Rectal smooth muscle tissue (tissue), 1 donor: ENCODE measurements at regions not wholly inside any gene's neighbourhood (a gene's known extent, or its start where the extent isn't known, plus 50 kb on each side); places are given as distances from the start of the nearest gene placed in this dataset.

Experiments used
- H3K27ac ChIP-seq: one replicate; pipeline ENCODE4 v1.7.0; 2013; ENCODE audit warnings: low read depth, low read length, inconsistent platforms
- H3K27me3 ChIP-seq: one replicate; pipeline ENCODE4 v1.7.0; 2013; ENCODE audit warnings: low read length; ENCODE audit not compliant: control insufficient read depth, insufficient read depth
- H3K36me3 ChIP-seq: one replicate; pipeline ENCODE4 v1.7.0; 2013; ENCODE audit warnings: low read length; ENCODE audit not compliant: control insufficient read depth, insufficient read depth
- H3K4me1 ChIP-seq: one replicate; pipeline ENCODE4 v1.7.0; 2013; ENCODE audit warnings: low read length; ENCODE audit not compliant: control insufficient read depth, insufficient read depth
- H3K4me3 ChIP-seq: one replicate; pipeline ENCODE4 v1.7.0; 2013; ENCODE audit warnings: low read length
- H3K9ac ChIP-seq: one replicate; pipeline ENCODE4 v1.7.0; 2013; ENCODE audit warnings: low read length

GRCh38 chr16:64403352-64403751, 718.5 kb downstream of the CDH11 start:
- no peaks in the 10 kb centered on the region for H3K27me3 ChIP-seq
- H3K36me3 ChIP-seq: no peaks in the 10 kb centered on the region
- no peaks in the 10 kb centered on the region for H3K4me1 ChIP-seq
- no peak overlapping the region for H3K9ac ChIP-seq
- no peak overlapping the region for H3K4me3 ChIP-seq
- H3K27ac ChIP-seq: no peak overlapping the region

GRCh38 chr16:64398793-64399192, 723.1 kb downstream of the CDH11 start:
- Histone ChIP-seq H3K36me3 (no peaks in the 10 kb centered on the region), H3K27me3 (no peaks in the 10 kb centered on the region), H3K4me1 (no peaks in the 10 kb centered on the region), H3K27ac (no peak overlapping the region), H3K4me3 (no peak overlapping the region), H3K9ac (no peak overlapping the region)

DNA sequence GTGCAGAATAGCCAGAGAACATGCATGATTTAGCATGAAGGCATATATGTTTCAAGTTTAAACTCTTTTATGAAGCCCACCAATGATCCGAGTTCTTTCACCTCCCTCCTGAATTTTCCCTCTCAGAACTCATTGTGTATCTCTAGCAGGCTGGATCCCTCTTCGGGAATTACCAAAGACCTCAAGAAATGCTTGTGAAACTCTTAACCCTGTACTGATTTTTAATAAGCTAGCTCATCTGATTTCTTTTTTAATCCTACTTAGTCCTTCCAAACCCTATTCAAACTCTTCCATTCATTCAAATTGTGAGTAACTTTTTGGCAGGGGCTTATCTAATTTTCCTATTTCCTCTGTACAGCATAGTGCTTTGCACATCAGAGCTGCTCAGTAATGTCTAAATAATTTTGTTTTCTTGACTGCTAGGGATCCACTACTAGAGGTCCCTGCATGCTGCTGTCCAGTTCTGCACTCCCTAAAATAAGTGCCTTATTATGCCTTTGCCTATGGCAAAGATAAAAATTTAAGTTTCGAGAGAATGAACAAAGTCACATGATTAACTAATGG, 723.8 kb downstream of the CDH11 start:
- Histone ChIP-seq H3K27ac (no peak overlapping the region), H3K36me3 (no peaks in the 10 kb centered on the region), H3K4me3 (no peak overlapping the region), H3K9ac (no peak overlapping the region), H3K4me1 (no peaks in the 10 kb centered on the region), H3K27me3 (no peaks in the 10 kb centered on the region)

GRCh38 chr16:64397042-64397441, 724.8 kb downstream of the CDH11 start:
- no peaks in the 10 kb centered on the region for H3K36me3 ChIP-seq

GRCh38 chr16:64394061-64394460, 727.8 kb downstream of the CDH11 start:
- H3K4me1 ChIP-seq: peaks cover 4% of the 10 kb centered on the region
- H3K36me3 ChIP-seq: no peaks in the 10 kb centered on the region
- no peaks in the 10 kb centered on the region for H3K27me3 ChIP-seq
- H3K9ac ChIP-seq: no peak overlapping the region
- H3K27ac ChIP-seq: no peak overlapping the region
- H3K4me3 ChIP-seq: no peak overlapping the region

More at GRCh38 chr16:64397042-64397441, 724.8 kb downstream of the CDH11 start:
- Histone ChIP-seq H3K27me3 (no peaks in the 10 kb centered on the region), H3K4me1 (peaks cover 3% of the 10 kb centered on the region), H3K27ac (no peak overlapping the region), H3K4me3 (no peak overlapping the region), H3K9ac (no peak overlapping the region)

GRCh38 chr16:64392456-64392855, 729.4 kb downstream of the CDH11 start:
- Histone ChIP-seq H3K27ac (no peak overlapping the region), H3K4me1 (peaks cover 4% of the 10 kb centered on the region), H3K9ac (no peak overlapping the region)

GRCh38 chr16:64391063-64391600, 730.7 kb downstream of the CDH11 start:
- Histone ChIP-seq H3K4me1 (peaks cover 4% of the 10 kb centered on the region), H3K36me3 (no peaks in the 10 kb centered on the region), H3K9ac (no peak overlapping the region), H3K4me3 (no peak overlapping the region), H3K27me3 (no peaks in the 10 kb centered on the region), H3K27ac (peak overlapping the region; percentile 49)

More at GRCh38 chr16:64392456-64392855, 729.4 kb downstream of the CDH11 start:
- Histone ChIP-seq H3K36me3 (no peaks in the 10 kb centered on the region), H3K27me3 (no peaks in the 10 kb centered on the region), H3K4me3 (no peak overlapping the region)

- H3K27ac ChIP-seq: no peak overlapping the region
- no peak overlapping the region for H3K9ac ChIP-seq
- no peaks in the 10 kb centered on the region for H3K27me3 ChIP-seq
- no peaks in the 10 kb centered on the region for H3K36me3 ChIP-seq
- H3K4me1 ChIP-seq: peaks cover 4% of the 10 kb centered on the region
- no peak overlapping the region for H3K4me3 ChIP-seq
These were observed 731.8 kb downstream of the CDH11 start for GRCh38 chr16:64390102-64390501.

DNA sequence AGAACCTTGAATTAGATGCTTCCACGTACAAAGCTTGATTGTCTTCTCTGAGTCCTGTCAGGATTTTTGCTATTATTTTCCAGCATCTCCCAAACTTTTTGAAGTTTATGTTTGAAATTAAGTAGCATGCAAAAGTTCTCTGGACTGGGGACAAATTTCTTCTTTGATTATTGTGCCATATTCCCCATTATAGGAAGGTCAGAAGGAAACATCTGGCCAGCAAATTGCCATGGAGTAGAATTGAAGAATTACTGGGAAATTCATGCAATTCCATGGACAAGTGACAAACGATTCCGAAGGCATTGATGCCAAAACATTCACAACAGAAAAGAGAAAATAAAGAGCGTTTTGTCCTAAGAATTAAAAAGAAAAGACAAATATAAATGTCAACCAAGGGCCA, 737.2 kb downstream of the CDH11 start:
- H3K36me3 ChIP-seq: no peaks in the 10 kb centered on the region
- H3K27me3 ChIP-seq: no peaks in the 10 kb centered on the region
- H3K4me3 ChIP-seq: no peak overlapping the region
- no peak overlapping the region for H3K27ac ChIP-seq
- no peaks in the 10 kb centered on the region for H3K4me1 ChIP-seq
- no peak overlapping the region for H3K9ac ChIP-seq

DNA sequence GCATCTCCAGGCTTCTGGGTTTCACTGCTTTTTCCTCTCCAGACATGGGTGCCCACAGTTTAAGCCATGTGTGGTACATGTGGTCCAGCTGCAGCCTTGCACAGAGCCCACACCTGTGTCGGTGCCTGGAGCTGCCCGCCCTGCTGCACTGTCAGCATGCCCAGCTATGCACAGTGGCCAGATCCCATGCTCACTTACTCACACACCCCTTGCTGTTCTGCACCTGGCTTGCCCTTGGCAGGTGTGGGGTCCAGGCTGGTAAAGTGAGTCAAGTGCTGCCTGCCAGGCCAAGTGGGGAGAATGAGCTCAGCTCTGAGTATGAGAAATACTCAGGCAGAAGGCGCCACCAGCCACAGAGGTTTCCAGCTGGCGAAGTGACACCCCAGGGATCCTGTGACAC, 739.9 kb downstream of the CDH11 start:
- no peak overlapping the region for H3K9ac ChIP-seq
- no peaks in the 10 kb centered on the region for H3K27me3 ChIP-seq
- no peak overlapping the region for H3K27ac ChIP-seq
- no peaks in the 10 kb centered on the region for H3K36me3 ChIP-seq
- no peaks in the 10 kb centered on the region for H3K4me1 ChIP-seq
- no peak overlapping the region for H3K4me3 ChIP-seq

DNA sequence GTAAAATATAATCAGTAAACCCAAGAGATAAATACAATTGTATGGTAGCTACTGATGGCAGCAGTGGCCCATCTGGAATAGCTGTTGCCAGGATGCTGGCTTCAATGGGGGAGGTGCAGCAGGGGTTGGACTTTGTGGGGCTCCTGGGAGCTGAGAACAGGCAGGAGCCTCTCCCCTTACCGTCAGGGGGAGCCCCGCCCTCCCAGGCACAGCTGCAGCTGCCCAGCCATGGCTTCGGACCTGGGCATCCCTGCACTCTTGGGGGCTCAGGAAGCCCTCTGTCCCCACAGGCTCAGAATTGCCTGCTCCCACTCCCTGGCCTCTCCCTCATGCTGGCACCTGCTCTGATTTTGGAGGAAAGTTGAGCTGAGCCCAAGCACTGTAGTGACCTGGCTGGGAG, 741.1 kb downstream of the CDH11 start:
- H3K27me3 ChIP-seq: no peaks in the 10 kb centered on the region
- no peak overlapping the region for H3K27ac ChIP-seq
- no peak overlapping the region for H3K9ac ChIP-seq
- no peak overlapping the region for H3K4me3 ChIP-seq
- no peaks in the 10 kb centered on the region for H3K4me1 ChIP-seq
- H3K36me3 ChIP-seq: no peaks in the 10 kb centered on the region

DNA sequence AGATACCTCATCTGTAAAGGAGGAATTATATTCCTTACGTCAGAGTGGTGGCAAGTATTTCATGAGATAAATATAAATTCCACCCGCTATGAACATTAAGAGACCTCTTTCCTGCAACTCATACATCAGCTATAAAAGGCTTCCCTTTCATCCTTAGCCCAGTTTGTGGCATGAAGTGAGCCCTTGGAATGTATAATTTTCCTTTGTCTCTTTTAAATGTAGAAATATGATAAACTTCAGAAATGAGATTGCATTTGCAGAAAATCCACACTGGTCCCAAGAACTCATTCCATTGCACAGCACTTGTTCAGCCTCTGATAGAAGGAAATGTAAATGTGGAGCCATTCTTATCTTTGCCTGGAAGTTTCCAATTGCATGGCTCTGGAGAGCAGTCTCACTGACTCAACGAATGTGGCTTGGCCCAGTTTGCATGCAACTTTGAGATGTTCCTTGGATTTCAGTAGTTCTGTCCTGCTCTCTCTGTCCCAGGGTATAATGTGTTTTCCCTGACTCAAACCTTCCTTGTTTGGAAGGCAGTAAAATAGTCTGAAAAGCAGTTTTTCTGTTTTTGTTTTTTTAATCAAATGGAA, 746.4 kb downstream of the CDH11 start:
- no peak overlapping the region for H3K4me3 ChIP-seq
- H3K27ac ChIP-seq: no peak overlapping the region
- H3K9ac ChIP-seq: no peak overlapping the region
- no peaks in the 10 kb centered on the region for H3K27me3 ChIP-seq
- H3K36me3 ChIP-seq: no peaks in the 10 kb centered on the region
- no peaks in the 10 kb centered on the region for H3K4me1 ChIP-seq

DNA sequence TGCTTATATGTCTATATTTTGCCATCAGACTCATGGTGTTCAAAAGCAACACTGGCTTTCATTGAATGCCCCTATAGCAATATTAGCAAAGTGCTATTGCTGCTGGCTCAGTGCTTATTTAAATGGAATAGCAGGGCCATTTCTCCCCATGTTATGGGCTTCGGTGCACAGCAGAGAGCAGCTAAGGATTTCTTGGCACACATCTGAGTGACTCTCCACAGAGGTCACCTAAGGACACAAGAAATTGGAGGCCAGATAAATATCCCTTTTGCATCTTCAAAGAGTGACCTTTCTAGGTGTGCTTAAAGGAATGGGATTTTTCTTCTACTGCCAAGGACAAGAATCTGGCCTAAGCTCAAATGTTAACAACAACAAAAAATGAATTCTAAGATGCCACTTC, 751.8 kb downstream of the CDH11 start:
- no peak overlapping the region for H3K27ac ChIP-seq
- H3K4me1 ChIP-seq: no peaks in the 10 kb centered on the region

More for the DNA sequence above, 751.8 kb downstream of the CDH11 start:
- H3K4me3 ChIP-seq: no peak overlapping the region
- H3K27me3 ChIP-seq: no peaks in the 10 kb centered on the region
- no peak overlapping the region for H3K9ac ChIP-seq
- H3K36me3 ChIP-seq: no peaks in the 10 kb centered on the region
